LNCaP clone FGC (cell line): ENCODE measurements at regions not wholly inside any gene's neighbourhood (a gene's known extent, or its start where the extent isn't known, plus 50 kb on each side); places are given as distances from the start of the nearest gene placed in this dataset.

Experiments used
- DNase-seq: peaks from one replicate; pipeline ENCODE4 v3.0.0-alpha.2; 2011; ENCODE audit warnings: low read depth
- H3K4me3 ChIP-seq: 2 replicates; pipeline ENCODE4 v1.5.1; 2011; ENCODE audit warnings: mild to moderate bottlenecking, low read depth, low read length, control low read depth
- CTCF ChIP-seq: IDR thresholded peaks from 2 replicates; pipeline ENCODE4 v1.5.1; 2012; ENCODE audit warnings: mild to moderate bottlenecking; ENCODE audit not compliant: control insufficient read depth, insufficient read depth; ENCODE audit errors: extremely low read depth

- DNase-seq, result no peak
- no peak for TF ChIP-seq CTCF
- H3K4me3 ChIP-seq, result no peak overlapping the region
These were observed 269.4 kb upstream of the SEMA3D start for GRCh38 chr7:85456254-85456653.

GRCh38 chr7:85454904-85455303 lies 268.0 kb upstream of the SEMA3D start:
- no peak overlapping the region for H3K4me3 ChIP-seq
- TF ChIP-seq CTCF, result no peak
- DNase-seq, result no peak

GRCh38 chr7:85452674-85453073 lies 265.8 kb upstream of the SEMA3D start:
- no peak overlapping the region for H3K4me3 ChIP-seq
- no peak for DNase-seq
- no peak for TF ChIP-seq CTCF

- no peak for TF ChIP-seq CTCF
- no peak overlapping the region for H3K4me3 ChIP-seq
- DNase-seq, result no peak
These were observed 262.6 kb upstream of the SEMA3D start for GRCh38 chr7:85449478-85449877.

GRCh38 chr7:85447004-85447403 lies 260.1 kb upstream of the SEMA3D start:
- no peak for DNase-seq
- no peak for TF ChIP-seq CTCF
- no peak overlapping the region for H3K4me3 ChIP-seq

- no peak for DNase-seq
- no peak overlapping the region for H3K4me3 ChIP-seq
- no peak for TF ChIP-seq CTCF
These were observed 239.7 kb upstream of the SEMA3D start for GRCh38 chr7:85426487-85426960.

- DNase-seq, result no peak
- H3K4me3 ChIP-seq, result no peak overlapping the region
- no peak for TF ChIP-seq CTCF
These were observed 237.4 kb upstream of the SEMA3D start for GRCh38 chr7:85424298-85424697.
